ENCODE measurements at regions not wholly inside any gene's neighbourhood (a gene's known extent, or its start where the extent isn't known, plus 50 kb on each side); places are given as distances from the start of the nearest gene placed in this dataset.

- H3K4ac ChIP-seq (ENCODE audit: low read depth, low read length): no peak overlapping the region
- no peak overlapping the region for H3T11ph ChIP-seq (ENCODE audit: low read length)
- no peak overlapping the region for H3K14ac ChIP-seq (ENCODE audit: insufficient read depth, low read length)
- no peak overlapping the region for H4K8ac ChIP-seq (replicated peaks; ENCODE audit: insufficient read length, low read depth, low read length)
- DNase-seq: no peak
- no peak overlapping the region for H4K5ac ChIP-seq (ENCODE audit: insufficient read length, low read depth, low read length)
- no peak overlapping the region for H2BK20ac ChIP-seq (ENCODE audit: low read depth, low read length, poor library complexity, severe bottlenecking)
- no peak overlapping the region for H2AK5ac ChIP-seq (ENCODE audit: insufficient read length, low read length)
- H3K9me3 ChIP-seq (ENCODE audit: control insufficient read depth, low read depth, low read length): no peaks in the 10 kb centered on the region
- no peaks in the 10 kb centered on the region for H3K27me3 ChIP-seq (ENCODE audit: insufficient read depth, low read length)
- H3K4me1 Mint-ChIP-seq: no peaks in the 10 kb centered on the region
- H3K79me1 ChIP-seq (ENCODE audit: insufficient read depth, low read depth, low read length, poor library complexity, severe bottlenecking): no peaks in the 10 kb centered on the region
- H3K27ac Mint-ChIP-seq: no peak overlapping the region
- no peak overlapping the region for H3K23ac ChIP-seq (ENCODE audit: insufficient read length, low read depth, low read length)
- H3K4me1 ChIP-seq (ENCODE audit: insufficient read depth, low read length): no peaks in the 10 kb centered on the region
- no peaks in the 10 kb centered on the region for H3K79me2 ChIP-seq (ENCODE audit: insufficient read depth, low read length)
- H2BK15ac ChIP-seq (ENCODE audit: low read depth, low read length): no peak overlapping the region
- H2BK5ac ChIP-seq (ENCODE audit: insufficient read length, low read length): no peak overlapping the region
- no peak overlapping the region for H2AFZ ChIP-seq (ENCODE audit: low read length)
- H3K4me2 ChIP-seq (ENCODE audit: insufficient read depth, insufficient read length, low read length): no peak overlapping the region
- H4K91ac ChIP-seq (ENCODE audit: insufficient read length, low read depth, low read length): no peak overlapping the region
- H3K9me3 Mint-ChIP-seq: peaks cover 19 to 23% of the 10 kb centered on the region in 2 experiments
- no peaks in the 10 kb centered on the region for H4K20me1 ChIP-seq (ENCODE audit: control insufficient read depth, insufficient read depth, insufficient read length)
- H2BK120ac ChIP-seq (ENCODE audit: low read depth, low read length, poor library complexity, severe bottlenecking): no peak overlapping the region
- TF ChIP-seq, protein P1, sequence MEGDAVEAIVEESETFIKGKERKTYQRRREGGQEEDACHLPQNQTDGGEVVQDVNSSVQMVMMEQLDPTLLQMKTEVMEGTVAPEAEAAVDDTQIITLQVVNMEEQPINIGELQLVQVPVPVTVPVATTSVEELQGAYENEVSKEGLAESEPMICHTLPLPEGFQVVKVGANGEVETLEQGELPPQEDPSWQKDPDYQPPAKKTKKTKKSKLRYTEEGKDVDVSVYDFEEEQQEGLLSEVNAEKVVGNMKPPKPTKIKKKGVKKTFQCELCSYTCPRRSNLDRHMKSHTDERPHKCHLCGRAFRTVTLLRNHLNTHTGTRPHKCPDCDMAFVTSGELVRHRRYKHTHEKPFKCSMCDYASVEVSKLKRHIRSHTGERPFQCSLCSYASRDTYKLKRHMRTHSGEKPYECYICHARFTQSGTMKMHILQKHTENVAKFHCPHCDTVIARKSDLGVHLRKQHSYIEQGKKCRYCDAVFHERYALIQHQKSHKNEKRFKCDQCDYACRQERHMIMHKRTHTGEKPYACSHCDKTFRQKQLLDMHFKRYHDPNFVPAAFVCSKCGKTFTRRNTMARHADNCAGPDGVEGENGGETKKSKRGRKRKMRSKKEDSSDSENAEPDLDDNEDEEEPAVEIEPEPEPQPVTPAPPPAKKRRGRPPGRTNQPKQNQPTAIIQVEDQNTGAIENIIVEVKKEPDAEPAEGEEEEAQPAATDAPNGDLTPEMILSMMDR (conservative IDR thresholded peaks at IDR 0.05): no peak
- no peak overlapping the region for H3K9ac ChIP-seq (ENCODE audit: extremely low read depth, insufficient read length, low read length)
- no peak overlapping the region for H3K18ac ChIP-seq (ENCODE audit: insufficient read length, low read depth, low read length)
- H2BK12ac ChIP-seq (ENCODE audit: insufficient read length, low read depth, low read length): no peak overlapping the region
- no peak overlapping the region for H3K4me3 Mint-ChIP-seq
- no peaks in the 10 kb centered on the region for H3K27me3 Mint-ChIP-seq (ENCODE audit: low read depth)
- no peak overlapping the region for H3K27ac ChIP-seq (ENCODE audit: insufficient read length, low read depth, low read length)
- H3K36me3 Mint-ChIP-seq (ENCODE audit: insufficient read depth in 1 of 3, low read depth in 3 of 3): peaks cover 4 to 22% (median 4%) of the 10 kb centered on the region in 3 experiments; a peak in 5 of 7 replicates
- no peaks in the 10 kb centered on the region for H3K23me2 ChIP-seq (ENCODE audit: insufficient read length, low read depth, low read length, poor library complexity, severe bottlenecking)
- H3K56ac ChIP-seq (ENCODE audit: insufficient read length, low read depth, low read length): no peak overlapping the region
These were observed 126.6 kb upstream of the ABCB5 start for GRCh38 chr7:20488850-20489249.
